GM21737 (cell line): ENCODE measurements at regions not wholly inside any gene's neighbourhood (a gene's known extent, or its start where the extent isn't known, plus 50 kb on each side); places are given as distances from the start of the nearest gene placed in this dataset.

Experiments used
- ATAC-seq: cut with Tn5 transposase; IDR thresholded peaks from one replicate; pipeline ENCODE4 v1.9.1; 2021; ENCODE audit warnings: mild to moderate bottlenecking, moderate library complexity; ENCODE audit not compliant: unreplicated experiment

DNA sequence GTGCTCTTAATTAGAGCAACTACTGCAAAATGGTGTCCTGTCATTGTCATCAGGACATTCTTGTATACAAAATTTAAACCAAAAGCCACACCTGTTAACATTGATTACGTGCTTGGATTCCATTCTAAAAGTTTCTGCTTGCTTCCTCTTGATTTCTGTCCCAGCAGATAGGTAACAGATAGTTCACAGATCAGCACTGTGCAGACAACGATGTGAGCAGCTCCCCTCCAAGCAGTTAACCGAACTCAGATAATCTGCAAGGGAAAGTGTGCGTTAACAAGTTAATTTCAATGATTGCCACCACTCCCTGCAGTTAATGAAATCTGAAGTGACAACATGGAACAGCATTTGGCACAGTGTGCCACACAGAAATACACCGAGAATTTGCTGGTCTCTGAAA lies 54.4 kb upstream of the RELL1 start:
- ATAC-seq: no peak

DNA sequence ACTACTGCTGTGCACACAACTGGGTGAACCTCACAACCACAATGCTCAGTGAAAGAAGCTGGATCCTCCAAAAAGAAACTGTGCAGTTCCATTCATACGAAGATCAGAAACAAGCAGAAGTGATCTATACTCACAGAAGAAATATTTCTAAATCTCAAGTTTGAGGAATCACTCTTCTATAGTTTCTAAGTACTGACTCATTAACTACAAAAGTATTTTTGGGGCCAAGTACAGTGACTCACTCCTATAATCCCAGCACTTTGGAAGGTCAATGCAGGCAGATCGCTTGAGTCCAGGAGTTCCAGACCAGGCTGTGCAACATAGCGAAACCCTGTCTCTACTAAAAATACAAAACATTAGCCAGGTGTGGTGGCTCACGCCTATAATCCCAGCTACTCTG lies 51.3 kb upstream of the RELL1 start:
- no peak for ATAC-seq
